ENCODE measurements at regions not wholly inside any gene's neighbourhood (a gene's known extent, or its start where the extent isn't known, plus 50 kb on each side); places are given as distances from the start of the nearest gene placed in this dataset.

DNA sequence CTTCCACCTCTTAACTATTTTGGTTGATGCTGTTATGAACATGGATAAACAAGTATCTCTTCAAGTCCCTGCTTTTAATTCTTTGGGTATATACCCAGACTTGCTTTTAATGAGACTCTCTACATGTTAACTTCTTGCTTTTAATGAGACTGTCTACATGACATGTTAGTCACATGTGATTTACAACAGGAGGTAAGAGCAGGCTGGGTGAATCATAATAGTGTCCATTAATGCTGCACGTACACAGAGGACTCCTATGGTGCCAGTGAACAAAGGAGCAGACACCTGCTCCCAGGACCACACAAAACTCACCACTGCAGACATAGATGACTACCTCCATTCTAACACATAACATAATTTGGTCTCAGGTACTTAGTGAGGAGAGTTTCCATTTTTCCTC lies 273.4 kb upstream of the NSMCE3 start:
- no peaks in the 10 kb centered on the region for H3K27me3 ChIP-seq
- peaks cover 18% of the 10 kb centered on the region for H3K9me3 ChIP-seq
- H3K4me2 ChIP-seq: no peak overlapping the region
- no peaks in the 10 kb centered on the region for H3K36me3 ChIP-seq
- no peak for TF ChIP-seq Cebpa-rat (IDR thresholded peaks at IDR 0.05)
- no peaks in the 10 kb centered on the region for H3K4me1 ChIP-seq
- H3K4me3 ChIP-seq: no peak overlapping the region
- no peaks in the 10 kb centered on the region for H4K20me1 ChIP-seq
- H3K27ac ChIP-seq: no peak overlapping the region
- no peak overlapping the region for H3K9ac ChIP-seq

- Histone ChIP-seq H3K27me3 (no peaks in the 10 kb centered on the region), H3K4me2 (no peak overlapping the region), H4K20me1 (no peaks in the 10 kb centered on the region), H3K4me3 (no peak overlapping the region), H3K36me3 (no peaks in the 10 kb centered on the region), H3K27ac (no peak overlapping the region), H3K9ac (no peak overlapping the region), H3K4me1 (no peaks in the 10 kb centered on the region), H3K9me3 (peaks cover 4% of the 10 kb centered on the region; the same call in 1 of the 2 replicates)
- no peak for TF ChIP-seq Cebpa-rat (IDR thresholded peaks at IDR 0.05)
These were observed 271.7 kb upstream of the NSMCE3 start for GRCh38 chr15:29541309-29541708.

DNA sequence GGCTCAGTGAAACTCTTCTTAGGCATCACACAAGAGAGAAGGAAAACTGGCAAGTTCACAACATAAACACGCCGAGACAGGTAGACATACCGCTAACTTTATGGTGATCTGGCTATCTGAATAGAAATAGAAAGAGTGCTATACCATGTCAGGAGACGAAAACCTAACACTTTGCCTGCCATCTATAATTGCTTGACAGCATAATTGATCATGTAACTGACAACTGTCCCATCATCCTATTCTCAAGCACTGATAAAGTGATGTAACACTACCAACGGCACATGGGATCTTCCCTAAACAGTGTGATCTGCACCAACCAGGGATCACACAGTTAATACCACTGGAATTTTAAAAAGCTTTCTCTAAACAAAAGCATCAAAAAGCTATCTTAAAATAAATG lies 270.9 kb upstream of the NSMCE3 start:
- H3K9me3 ChIP-seq: no peaks in the 10 kb centered on the region
- H3K27me3 ChIP-seq: no peaks in the 10 kb centered on the region
- H3K36me3 ChIP-seq: no peaks in the 10 kb centered on the region
- H3K4me2 ChIP-seq: no peak overlapping the region
- TF ChIP-seq Cebpa-rat (IDR thresholded peaks at IDR 0.05): no peak
- H3K4me3 ChIP-seq: no peak overlapping the region
- no peak overlapping the region for H3K27ac ChIP-seq
- H4K20me1 ChIP-seq: no peaks in the 10 kb centered on the region
- no peak overlapping the region for H3K9ac ChIP-seq
- no peaks in the 10 kb centered on the region for H3K4me1 ChIP-seq

- Histone ChIP-seq H3K27me3 (no peaks in the 10 kb centered on the region), H3K9ac (no peak overlapping the region), H4K20me1 (no peaks in the 10 kb centered on the region), H3K4me3 (no peak overlapping the region), H3K27ac (no peak overlapping the region), H3K4me2 (no peak overlapping the region), H3K4me1 (no peaks in the 10 kb centered on the region), H3K9me3 (no peaks in the 10 kb centered on the region), H3K36me3 (no peaks in the 10 kb centered on the region)
- TF ChIP-seq Cebpa-rat (IDR thresholded peaks at IDR 0.05): no peak
These were observed 270.1 kb upstream of the NSMCE3 start for GRCh38 chr15:29539736-29540135.

DNA sequence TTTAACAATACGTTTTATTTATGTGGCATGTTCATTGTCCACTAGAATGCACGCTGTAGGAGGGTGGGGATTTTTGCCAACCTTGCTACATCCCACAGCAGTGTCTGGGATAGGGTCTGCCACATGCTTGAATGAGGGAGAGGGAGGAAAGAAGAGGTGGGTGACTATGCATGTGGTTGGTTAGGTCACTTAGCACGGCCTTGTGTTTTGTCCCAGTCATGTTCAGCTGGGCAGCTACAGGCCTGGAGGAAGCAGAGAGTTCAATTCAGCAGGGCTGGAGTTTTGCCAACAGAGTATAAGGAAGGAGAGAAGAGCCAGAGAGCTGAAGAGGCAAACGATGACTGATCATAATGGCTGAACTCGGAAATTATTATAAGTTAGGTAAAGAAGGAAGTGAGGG lies 268.4 kb upstream of the NSMCE3 start:
- no peaks in the 10 kb centered on the region for H3K36me3 ChIP-seq
- no peaks in the 10 kb centered on the region for H3K9me3 ChIP-seq
- H3K4me1 ChIP-seq: no peaks in the 10 kb centered on the region
- no peaks in the 10 kb centered on the region for H4K20me1 ChIP-seq
- no peak overlapping the region for H3K4me3 ChIP-seq
- H3K27me3 ChIP-seq: no peaks in the 10 kb centered on the region
- TF ChIP-seq Cebpa-rat (IDR thresholded peaks at IDR 0.05): no peak
- H3K9ac ChIP-seq: no peak overlapping the region
- H3K4me2 ChIP-seq: no peak overlapping the region
- no peak overlapping the region for H3K27ac ChIP-seq

DNA sequence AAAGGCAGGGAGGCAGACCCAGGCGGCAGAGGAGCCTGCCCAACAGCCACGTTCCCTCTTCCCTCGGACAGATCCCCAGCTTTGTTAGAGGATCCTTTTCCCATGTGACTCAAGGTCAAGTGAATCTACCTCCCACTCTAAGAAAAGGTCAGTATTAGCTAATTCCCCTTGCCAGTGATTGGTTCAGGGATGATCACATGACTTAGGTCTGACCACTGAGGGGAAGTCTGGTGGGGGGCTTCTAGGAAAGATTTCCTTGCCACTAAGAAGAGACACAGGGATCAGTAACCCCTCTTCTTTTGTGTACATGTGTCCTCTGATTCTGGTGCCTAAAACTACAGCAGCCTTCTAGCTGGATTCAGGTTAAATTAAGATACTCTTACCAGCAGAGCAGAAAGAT lies 266.3 kb upstream of the NSMCE3 start:
- Histone ChIP-seq H3K4me1 (no peaks in the 10 kb centered on the region), H3K27ac (no peak overlapping the region), H4K20me1 (no peaks in the 10 kb centered on the region), H3K27me3 (no peaks in the 10 kb centered on the region), H3K9me3 (no peaks in the 10 kb centered on the region), H3K4me2 (no peak overlapping the region), H3K9ac (no peak overlapping the region), H3K4me3 (no peak overlapping the region), H3K36me3 (no peaks in the 10 kb centered on the region)
- no peak for TF ChIP-seq Cebpa-rat (IDR thresholded peaks at IDR 0.05)

GRCh38 chr15:29534378-29534777 lies 264.8 kb upstream of the NSMCE3 start:
- Histone ChIP-seq H3K36me3 (no peaks in the 10 kb centered on the region), H3K27ac (no peak overlapping the region), H3K4me3 (no peak overlapping the region), H3K9ac (no peak overlapping the region), H3K27me3 (no peaks in the 10 kb centered on the region), H3K9me3 (no peaks in the 10 kb centered on the region), H3K4me1 (no peaks in the 10 kb centered on the region), H3K4me2 (no peak overlapping the region), H4K20me1 (no peaks in the 10 kb centered on the region)
- no peak for TF ChIP-seq Cebpa-rat (IDR thresholded peaks at IDR 0.05)

DNA sequence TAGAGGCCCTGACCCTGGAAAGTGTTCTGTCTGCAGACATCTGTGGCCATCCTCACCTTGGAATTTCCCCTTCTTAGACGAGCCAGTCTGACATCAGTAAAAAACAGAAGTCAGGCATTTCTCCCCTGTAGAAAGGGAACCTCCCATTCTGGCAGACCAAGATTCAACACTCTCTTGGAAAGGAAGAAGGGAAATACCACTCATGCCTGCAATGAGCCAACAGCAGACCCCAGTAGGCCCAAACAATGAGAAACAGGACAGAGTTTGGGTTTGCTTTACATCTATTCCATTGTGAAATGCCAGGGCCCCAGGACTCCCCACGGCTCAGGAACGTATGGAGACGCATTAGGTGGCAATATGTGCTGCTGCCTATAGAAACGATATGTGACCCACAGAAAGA lies 264.0 kb upstream of the NSMCE3 start:
- H3K9me3 ChIP-seq: no peaks in the 10 kb centered on the region
- H3K4me2 ChIP-seq: no peak overlapping the region
- no peak overlapping the region for H3K27ac ChIP-seq
- H3K4me1 ChIP-seq: no peaks in the 10 kb centered on the region
- TF ChIP-seq Cebpa-rat (IDR thresholded peaks at IDR 0.05): no peak
- H3K9ac ChIP-seq: no peak overlapping the region
- no peaks in the 10 kb centered on the region for H3K36me3 ChIP-seq
- H4K20me1 ChIP-seq: no peaks in the 10 kb centered on the region
- no peak overlapping the region for H3K4me3 ChIP-seq
- H3K27me3 ChIP-seq: no peaks in the 10 kb centered on the region

DNA sequence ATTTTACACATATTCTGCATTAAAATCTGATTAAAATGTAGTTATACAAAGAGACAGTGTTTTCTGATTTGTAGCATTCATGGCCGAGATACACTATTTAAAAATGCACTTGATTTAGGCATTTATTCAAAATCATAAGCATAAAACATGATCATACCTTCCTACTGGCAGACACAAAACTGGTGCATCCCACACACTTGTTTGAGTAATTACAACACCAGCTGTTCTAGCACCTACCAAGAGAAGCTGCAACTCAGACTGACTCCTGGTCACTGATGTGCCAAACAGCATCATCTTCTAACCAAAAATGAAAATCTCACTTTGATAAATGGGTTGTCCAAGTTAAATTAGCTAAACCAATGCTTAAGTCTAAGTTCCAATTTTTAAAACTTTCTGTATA lies 262.7 kb upstream of the NSMCE3 start:
- TF ChIP-seq Cebpa-rat (IDR thresholded peaks at IDR 0.05): no peak
- no peak overlapping the region for H3K4me3 ChIP-seq
- H3K9ac ChIP-seq: no peak overlapping the region
- no peaks in the 10 kb centered on the region for H3K9me3 ChIP-seq
- no peaks in the 10 kb centered on the region for H4K20me1 ChIP-seq
- no peaks in the 10 kb centered on the region for H3K27me3 ChIP-seq
- no peaks in the 10 kb centered on the region for H3K4me1 ChIP-seq
- no peak overlapping the region for H3K4me2 ChIP-seq
- H3K27ac ChIP-seq: no peak overlapping the region
- H3K36me3 ChIP-seq: no peaks in the 10 kb centered on the region

DNA sequence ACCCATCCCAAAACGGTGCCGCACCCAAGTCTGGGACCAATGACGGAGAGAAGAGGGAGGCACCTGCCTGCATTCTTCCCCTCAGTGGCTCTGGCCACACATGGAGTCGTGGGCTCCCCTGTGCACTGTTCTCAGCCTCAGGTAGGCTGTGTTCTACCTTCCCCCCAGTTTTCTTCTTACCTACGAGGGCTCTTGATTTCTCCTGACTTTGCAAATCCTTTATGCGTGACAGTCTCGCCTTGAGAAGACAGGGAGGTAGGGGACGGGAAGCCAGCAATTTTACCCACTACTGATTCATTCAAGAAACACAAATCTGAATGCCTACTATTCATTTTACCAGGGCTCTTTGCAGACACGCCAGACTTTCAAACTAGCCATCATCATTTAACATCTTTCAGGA lies 261.3 kb upstream of the NSMCE3 start:
- Histone ChIP-seq H3K27me3 (no peaks in the 10 kb centered on the region), H3K9ac (no peak overlapping the region), H3K4me2 (no peak overlapping the region), H3K27ac (no peak overlapping the region), H3K36me3 (no peaks in the 10 kb centered on the region), H4K20me1 (no peaks in the 10 kb centered on the region), H3K4me1 (no peaks in the 10 kb centered on the region), H3K4me3 (no peak overlapping the region), H3K9me3 (no peaks in the 10 kb centered on the region)
- TF ChIP-seq Cebpa-rat (IDR thresholded peaks at IDR 0.05): no peak

DNA sequence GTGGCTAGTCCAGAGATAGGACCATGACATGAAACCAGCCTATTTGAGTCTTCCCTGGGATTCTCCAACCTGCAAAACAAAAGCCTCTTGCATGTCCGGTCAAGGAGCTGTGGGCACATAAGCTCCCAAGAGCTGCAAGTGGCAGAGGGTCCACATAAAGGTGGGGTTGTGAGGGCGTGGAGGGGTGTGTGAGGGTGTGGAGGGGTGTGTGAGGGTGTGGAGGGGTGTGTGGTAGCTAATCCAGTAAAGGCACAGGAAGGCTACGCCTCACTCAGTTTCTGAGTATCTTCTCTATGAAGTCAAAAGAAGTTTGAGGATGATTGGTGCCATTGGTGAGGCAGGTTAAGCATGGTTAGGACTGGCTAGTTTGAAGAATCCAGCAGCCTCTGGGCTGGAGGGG lies 259.4 kb upstream of the NSMCE3 start:
- no peaks in the 10 kb centered on the region for H3K36me3 ChIP-seq
- H3K9ac ChIP-seq: no peak overlapping the region
- H3K27me3 ChIP-seq: no peaks in the 10 kb centered on the region
- no peak overlapping the region for H3K4me3 ChIP-seq
- H4K20me1 ChIP-seq: no peaks in the 10 kb centered on the region
- TF ChIP-seq Cebpa-rat (IDR thresholded peaks at IDR 0.05): no peak
- H3K27ac ChIP-seq: no peak overlapping the region
- no peak overlapping the region for H3K4me2 ChIP-seq
- H3K9me3 ChIP-seq: no peaks in the 10 kb centered on the region
- no peaks in the 10 kb centered on the region for H3K4me1 ChIP-seq

All from BLaER1 (cell line).